ENCODE measurements at regions not wholly inside any gene's neighbourhood (a gene's known extent, or its start where the extent isn't known, plus 50 kb on each side); places are given as distances from the start of the nearest gene placed in this dataset.

GRCh38 chr3:94241986-94242385, 179.1 kb downstream of the NSUN3 start:
- no peak for TF ChIP-seq ELF4 (IDR thresholded peaks at IDR 0.05)
- TF ChIP-seq SUZ12 (IDR thresholded peaks at IDR 0.05): no peak
- TF ChIP-seq FOXM1 (IDR thresholded peaks at IDR 0.05; ENCODE audit: borderline replicate concordance): no peak
